ENCODE measurements at regions not wholly inside any gene's neighbourhood (a gene's known extent, or its start where the extent isn't known, plus 50 kb on each side); places are given as distances from the start of the nearest gene placed in this dataset.

DNA sequence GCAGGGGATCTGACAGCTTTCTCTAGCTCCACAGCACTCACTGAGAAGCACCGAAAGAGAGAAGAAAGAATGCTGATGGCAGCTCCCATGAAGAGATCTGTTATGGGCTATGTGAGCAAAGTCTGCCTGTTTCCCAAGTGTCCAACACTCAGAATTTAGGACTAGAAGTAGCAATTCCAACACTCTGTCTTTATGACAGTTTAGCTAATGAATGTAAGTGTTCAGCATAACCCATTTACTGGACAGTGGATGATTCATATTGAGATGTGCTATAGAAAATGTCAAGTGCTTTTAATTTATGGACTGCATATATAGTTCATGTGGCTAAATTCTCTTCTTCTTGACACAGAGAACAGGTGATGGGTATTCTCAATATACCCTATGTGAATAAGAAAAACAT lies 683.1 kb upstream of the ZNF608 start:
- TF ChIP-seq, protein P1, sequence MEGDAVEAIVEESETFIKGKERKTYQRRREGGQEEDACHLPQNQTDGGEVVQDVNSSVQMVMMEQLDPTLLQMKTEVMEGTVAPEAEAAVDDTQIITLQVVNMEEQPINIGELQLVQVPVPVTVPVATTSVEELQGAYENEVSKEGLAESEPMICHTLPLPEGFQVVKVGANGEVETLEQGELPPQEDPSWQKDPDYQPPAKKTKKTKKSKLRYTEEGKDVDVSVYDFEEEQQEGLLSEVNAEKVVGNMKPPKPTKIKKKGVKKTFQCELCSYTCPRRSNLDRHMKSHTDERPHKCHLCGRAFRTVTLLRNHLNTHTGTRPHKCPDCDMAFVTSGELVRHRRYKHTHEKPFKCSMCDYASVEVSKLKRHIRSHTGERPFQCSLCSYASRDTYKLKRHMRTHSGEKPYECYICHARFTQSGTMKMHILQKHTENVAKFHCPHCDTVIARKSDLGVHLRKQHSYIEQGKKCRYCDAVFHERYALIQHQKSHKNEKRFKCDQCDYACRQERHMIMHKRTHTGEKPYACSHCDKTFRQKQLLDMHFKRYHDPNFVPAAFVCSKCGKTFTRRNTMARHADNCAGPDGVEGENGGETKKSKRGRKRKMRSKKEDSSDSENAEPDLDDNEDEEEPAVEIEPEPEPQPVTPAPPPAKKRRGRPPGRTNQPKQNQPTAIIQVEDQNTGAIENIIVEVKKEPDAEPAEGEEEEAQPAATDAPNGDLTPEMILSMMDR (IDR thresholded peaks at IDR 0.05; ENCODE audit: insufficient read depth in 1 of 2, low read depth in 1 of 2, low read length in 1 of 2, severe bottlenecking in 1 of 2, unreplicated experiment in 1 of 2), result no peak
- no peaks in the 10 kb centered on the region for H3K4me1 Mint-ChIP-seq (ENCODE audit: low read depth, unreplicated experiment)
- ChIA-PET POLR2A (no interaction called here), CTCF (no interaction called here)
- intact Hi-C loops (cut with micrococcal nuclease; ENCODE audit: unreplicated experiment), result no loop called here
- Histone ChIP-seq H3K4me1 (no peaks in the 10 kb centered on the region), H3K27me3 (replicated peaks; ENCODE audit: control insufficient read depth, insufficient read depth, low read length) (no peaks in the 10 kb centered on the region), H3K9me3 (no peaks in the 10 kb centered on the region), H3K36me3 (ENCODE audit: control insufficient read depth, insufficient read depth, low read length) (no peaks in the 10 kb centered on the region), H3K4me3 (ENCODE audit: low read depth, low read length) (no peak overlapping the region)
- BruUV-seq (replicated peaks), result no TSS peak
- no peaks in the 10 kb centered on the region for H3K36me3 Mint-ChIP-seq (ENCODE audit: insufficient read depth, unreplicated experiment)
- DNase-seq, result no peak
- no peak overlapping the region for H3K4me3 Mint-ChIP-seq (ENCODE audit: unreplicated experiment)
- no peaks in the 10 kb centered on the region for H3K27me3 Mint-ChIP-seq (ENCODE audit: insufficient read depth, unreplicated experiment)
- peaks cover 17% of the 10 kb centered on the region for H3K9me3 Mint-ChIP-seq (ENCODE audit: unreplicated experiment)
- H3K27ac Mint-ChIP-seq (ENCODE audit: unreplicated experiment), result no peak overlapping the region

DNA sequence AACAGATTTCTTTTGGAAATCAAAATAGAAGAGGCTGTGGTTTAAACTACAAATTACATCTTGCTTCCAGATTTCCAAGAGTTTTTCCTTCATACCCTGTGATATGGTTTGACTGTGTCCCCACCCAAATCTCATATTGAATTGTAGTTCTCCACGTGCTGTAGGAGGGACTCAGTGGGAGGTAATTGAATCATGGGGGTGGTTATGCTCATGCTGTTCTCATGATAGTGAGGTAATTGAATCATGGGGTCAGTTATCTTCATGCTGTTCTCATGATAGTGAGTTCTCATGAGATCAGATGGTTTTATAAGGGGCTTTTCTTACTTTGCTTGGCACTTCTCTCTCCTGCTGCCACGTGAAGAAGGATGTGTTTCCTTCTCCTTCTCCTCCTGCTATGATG lies 687.0 kb upstream of the ZNF608 start:
- Histone ChIP-seq H3K4me1 (no peaks in the 10 kb centered on the region), H3K36me3 (ENCODE audit: control insufficient read depth, insufficient read depth, low read length) (no peaks in the 10 kb centered on the region), H3K9me3 (no peaks in the 10 kb centered on the region), H3K27me3 (replicated peaks; ENCODE audit: control insufficient read depth, insufficient read depth, low read length) (no peaks in the 10 kb centered on the region), H3K4me3 (ENCODE audit: low read depth, low read length) (no peak overlapping the region)
- BruUV-seq (replicated peaks), result no TSS peak
- Mint-ChIP-seq H3K36me3 (ENCODE audit: insufficient read depth, unreplicated experiment) (no peaks in the 10 kb centered on the region), H3K9me3 (ENCODE audit: unreplicated experiment) (peaks cover 9% of the 10 kb centered on the region), H3K27ac (ENCODE audit: unreplicated experiment) (no peak overlapping the region), H3K27me3 (ENCODE audit: insufficient read depth, unreplicated experiment) (no peaks in the 10 kb centered on the region), H3K4me3 (ENCODE audit: unreplicated experiment) (no peak overlapping the region), H3K4me1 (ENCODE audit: low read depth, unreplicated experiment) (peaks cover 6% of the 10 kb centered on the region)
- DNase-seq, result no peak
- POLR2A ChIA-PET, result no interaction called here
- TF ChIP-seq, protein P1 (IDR thresholded peaks at IDR 0.05; ENCODE audit: insufficient read depth in 1 of 2, low read depth in 1 of 2, low read length in 1 of 2, severe bottlenecking in 1 of 2, unreplicated experiment in 1 of 2), result no peak
- CTCF ChIA-PET, result no interaction called here
- intact Hi-C loops (cut with micrococcal nuclease; ENCODE audit: unreplicated experiment), result no loop called here

DNA sequence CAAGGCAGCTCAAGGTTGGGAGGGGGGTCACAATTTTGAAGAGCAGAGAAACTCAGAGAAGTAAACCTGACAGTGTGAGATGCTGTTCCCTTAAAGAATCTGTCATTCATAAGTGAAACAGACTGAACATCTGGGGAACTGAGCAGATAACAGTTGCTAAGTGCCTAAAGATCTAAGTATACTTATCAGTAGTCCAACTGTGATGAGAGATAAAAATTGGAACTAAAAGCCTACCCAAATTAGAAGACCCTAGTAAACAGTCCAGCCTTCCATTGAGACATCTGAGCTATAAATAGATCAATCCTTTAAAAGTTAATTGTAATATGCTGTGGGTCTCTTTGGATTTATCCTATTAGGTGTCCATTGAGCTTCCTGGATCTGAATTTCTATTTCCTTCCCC lies 692.8 kb upstream of the ZNF608 start:
- H3K4me1 Mint-ChIP-seq (ENCODE audit: low read depth, unreplicated experiment), result peaks cover 6% of the 10 kb centered on the region

More for the DNA sequence above, 692.8 kb upstream of the ZNF608 start:
- intact Hi-C loops (cut with micrococcal nuclease; ENCODE audit: unreplicated experiment), result no loop called here
- TF ChIP-seq, protein P1 (IDR thresholded peaks at IDR 0.05; ENCODE audit: insufficient read depth in 1 of 2, low read depth in 1 of 2, low read length in 1 of 2, severe bottlenecking in 1 of 2, unreplicated experiment in 1 of 2), result no peak
- no TSS peak for BruUV-seq (replicated peaks)
- no peak for DNase-seq
- H3K9me3 ChIP-seq, result peaks cover 2% of the 10 kb centered on the region; the same call in 1 of the 2 replicates
- H3K9me3 Mint-ChIP-seq (ENCODE audit: unreplicated experiment), result peaks cover 44% of the 10 kb centered on the region
- H3K36me3 ChIP-seq (ENCODE audit: control insufficient read depth, insufficient read depth, low read length), result no peaks in the 10 kb centered on the region
- no peaks in the 10 kb centered on the region for H3K27me3 ChIP-seq (replicated peaks; ENCODE audit: control insufficient read depth, insufficient read depth, low read length)
- H3K4me1 ChIP-seq, result no peaks in the 10 kb centered on the region
- H3K4me3 ChIP-seq (ENCODE audit: low read depth, low read length), result no peak overlapping the region
- no peaks in the 10 kb centered on the region for H3K36me3 Mint-ChIP-seq (ENCODE audit: insufficient read depth, unreplicated experiment)
- CTCF ChIA-PET, result no interaction called here
- no peak overlapping the region for H3K4me3 Mint-ChIP-seq (ENCODE audit: unreplicated experiment)
- no peak overlapping the region for H3K27ac Mint-ChIP-seq (ENCODE audit: unreplicated experiment)
- POLR2A ChIA-PET, result no interaction called here
- no peaks in the 10 kb centered on the region for H3K27me3 Mint-ChIP-seq (ENCODE audit: insufficient read depth, unreplicated experiment)
